ENCODE measurements at regions not wholly inside any gene's neighbourhood (a gene's known extent, or its start where the extent isn't known, plus 50 kb on each side); places are given as distances from the start of the nearest gene placed in this dataset.

DNA sequence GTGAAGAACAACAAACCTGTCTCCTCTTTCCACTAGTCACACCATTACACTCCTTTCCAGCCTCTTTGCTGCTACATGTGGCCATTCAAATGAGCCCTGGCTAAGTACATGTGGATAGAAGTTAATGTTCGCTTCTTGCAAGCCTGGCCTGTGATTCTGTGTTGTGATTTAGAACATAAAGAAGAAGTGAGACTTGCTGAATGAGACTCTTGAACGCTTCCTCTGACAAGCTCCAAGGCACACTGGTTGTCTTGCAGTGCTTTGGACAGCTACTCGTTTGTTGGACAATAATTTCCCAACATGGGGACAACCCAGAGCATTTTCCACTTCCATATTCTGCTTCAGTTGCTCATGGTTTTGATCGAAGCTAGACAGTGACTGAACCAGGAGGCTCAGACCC, 57.3 kb downstream of the CCDC74A start:
- TF ChIP-seq POLR2AphosphoS5 (IDR thresholded peaks at IDR 0.05; ENCODE audit: low read depth, low read length) (no peak), POLR2A (IDR thresholded peaks at IDR 0.05; ENCODE audit: low read depth, low read length) (no peak)
